B cell (primary cell): ENCODE measurements at regions not wholly inside any gene's neighbourhood (a gene's known extent, or its start where the extent isn't known, plus 50 kb on each side); places are given as distances from the start of the nearest gene placed in this dataset.

Experiments used
- EZH2 ChIP-seq: IDR thresholded peaks from 2 replicates; pipeline ENCODE4 v1.6.1; 2012; ENCODE audit warnings: borderline replicate concordance, low read depth, mild to moderate bottlenecking, moderate library complexity, low read length; ENCODE audit not compliant: insufficient read depth, poor library complexity, severe bottlenecking
- TF ChIP-seq, protein P1 (sequence below): fragments of 200-600 bp; IDR thresholded peaks from one replicate; pipeline ENCODE4 v1.8.0; 2022; ENCODE audit warnings: antibody characterized with exemption, mild to moderate bottlenecking

DNA sequence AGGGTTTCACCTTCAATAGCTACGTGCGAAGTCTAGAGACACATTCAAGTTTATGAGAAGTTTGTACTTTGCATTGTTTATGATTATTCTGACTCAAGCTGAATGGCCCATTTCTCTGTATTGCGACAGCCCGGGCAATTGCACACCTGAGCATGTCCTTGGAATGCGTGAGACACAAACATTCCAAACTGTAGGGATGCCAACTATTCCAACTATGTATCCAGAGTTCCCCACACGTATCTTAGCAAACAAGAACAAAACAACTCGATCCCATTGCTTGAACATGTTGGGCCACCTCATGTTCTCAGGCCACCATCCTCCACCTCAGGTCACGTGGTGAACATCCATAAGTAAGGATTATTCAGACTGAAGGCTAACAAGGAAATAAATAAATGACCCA, 51.4 kb upstream of the EGFR start:
- TF ChIP-seq, protein P1, sequence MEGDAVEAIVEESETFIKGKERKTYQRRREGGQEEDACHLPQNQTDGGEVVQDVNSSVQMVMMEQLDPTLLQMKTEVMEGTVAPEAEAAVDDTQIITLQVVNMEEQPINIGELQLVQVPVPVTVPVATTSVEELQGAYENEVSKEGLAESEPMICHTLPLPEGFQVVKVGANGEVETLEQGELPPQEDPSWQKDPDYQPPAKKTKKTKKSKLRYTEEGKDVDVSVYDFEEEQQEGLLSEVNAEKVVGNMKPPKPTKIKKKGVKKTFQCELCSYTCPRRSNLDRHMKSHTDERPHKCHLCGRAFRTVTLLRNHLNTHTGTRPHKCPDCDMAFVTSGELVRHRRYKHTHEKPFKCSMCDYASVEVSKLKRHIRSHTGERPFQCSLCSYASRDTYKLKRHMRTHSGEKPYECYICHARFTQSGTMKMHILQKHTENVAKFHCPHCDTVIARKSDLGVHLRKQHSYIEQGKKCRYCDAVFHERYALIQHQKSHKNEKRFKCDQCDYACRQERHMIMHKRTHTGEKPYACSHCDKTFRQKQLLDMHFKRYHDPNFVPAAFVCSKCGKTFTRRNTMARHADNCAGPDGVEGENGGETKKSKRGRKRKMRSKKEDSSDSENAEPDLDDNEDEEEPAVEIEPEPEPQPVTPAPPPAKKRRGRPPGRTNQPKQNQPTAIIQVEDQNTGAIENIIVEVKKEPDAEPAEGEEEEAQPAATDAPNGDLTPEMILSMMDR = no peak
- TF ChIP-seq EZH2 = no peak
